SHP77 (cell line): ENCODE measurements at regions not wholly inside any gene's neighbourhood (a gene's known extent, or its start where the extent isn't known, plus 50 kb on each side); places are given as distances from the start of the nearest gene placed in this dataset.

Experiments used
- DNase-seq, 2 experiments: peaks; one replicate each; lab custom pipeline; 2025; lab: John Stamatoyannopoulos, UW

GRCh38 chr1:218991089-218991488 is 182.6 kb upstream of the LYPLAL1 start:
- DNase-seq = no peak

DNA sequence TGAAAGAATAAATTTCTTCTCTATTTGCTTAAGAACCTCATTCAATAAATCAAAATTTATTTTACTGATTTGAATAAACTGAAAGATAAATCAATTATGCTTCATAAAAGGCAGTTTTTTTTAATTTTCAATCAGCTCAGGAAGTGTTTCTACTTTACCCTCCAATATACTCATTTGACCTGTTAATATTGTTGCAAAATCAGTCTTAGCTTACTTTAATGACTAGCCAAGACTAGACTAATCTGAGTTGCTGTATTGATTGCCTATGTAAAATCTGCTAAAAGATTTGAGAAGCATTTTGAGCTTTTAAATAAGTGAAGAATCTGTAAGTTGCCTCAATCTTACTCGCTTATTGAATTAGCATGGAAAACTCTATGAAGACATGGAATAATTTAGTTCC is 179.1 kb upstream of the LYPLAL1 start:
- DNase-seq = no peak

- no peak for DNase-seq
These were observed 178.5 kb upstream of the LYPLAL1 start for GRCh38 chr1:218995091-218995665.

GRCh38 chr1:218996362-218996761 is 177.3 kb upstream of the LYPLAL1 start:
- DNase-seq = no peak

DNA sequence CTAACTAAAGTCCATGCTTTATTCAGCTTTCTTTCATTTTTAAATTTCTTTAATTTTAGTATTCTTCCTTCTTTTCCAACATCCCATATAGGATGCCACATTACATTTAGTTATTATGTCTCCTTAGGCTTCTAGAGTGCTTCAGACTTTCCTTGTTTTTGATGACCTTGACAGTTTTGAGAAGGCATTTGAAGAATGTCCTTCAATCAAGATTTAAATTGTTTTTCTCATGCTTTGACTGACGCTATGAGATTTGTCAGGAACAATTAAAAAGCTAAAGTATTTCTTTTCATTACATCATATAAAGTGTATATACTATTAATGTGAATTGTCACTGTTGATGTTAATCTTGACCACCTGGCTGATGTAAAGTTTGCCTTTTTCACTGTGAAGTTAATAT is 173.7 kb upstream of the LYPLAL1 start:
- no peak for DNase-seq

GRCh38 chr1:219000631-219001030 is 173.0 kb upstream of the LYPLAL1 start:
- no peak for DNase-seq

DNA sequence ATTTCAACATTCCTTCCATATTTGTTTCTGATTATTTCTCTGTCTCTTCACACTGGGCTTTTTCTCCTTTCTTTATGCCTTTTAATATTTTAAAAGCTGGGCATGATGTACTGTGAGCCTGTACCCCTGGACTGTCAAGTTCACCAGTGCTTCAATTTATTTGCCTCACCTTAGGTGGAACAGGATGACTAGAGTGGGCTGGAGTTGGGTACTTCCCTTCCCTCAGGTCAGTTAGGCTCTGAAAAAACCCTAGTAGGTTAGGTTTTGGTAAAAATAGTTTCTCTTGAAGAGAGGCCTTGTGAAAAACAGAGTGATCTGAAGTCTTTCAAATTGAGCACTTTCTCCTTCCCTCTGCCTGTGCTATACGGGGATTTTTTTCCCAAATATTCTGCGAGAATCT is 163.0 kb upstream of the LYPLAL1 start:
- DNase-seq = no peak

GRCh38 chr1:219020386-219020785 is 153.3 kb upstream of the LYPLAL1 start:
- no peak for DNase-seq

GRCh38 chr1:219020846-219021245 is 152.8 kb upstream of the LYPLAL1 start:
- DNase-seq = no peak

- no peak for DNase-seq
These were observed 146.5 kb upstream of the LYPLAL1 start for GRCh38 chr1:219027146-219027673.

DNA sequence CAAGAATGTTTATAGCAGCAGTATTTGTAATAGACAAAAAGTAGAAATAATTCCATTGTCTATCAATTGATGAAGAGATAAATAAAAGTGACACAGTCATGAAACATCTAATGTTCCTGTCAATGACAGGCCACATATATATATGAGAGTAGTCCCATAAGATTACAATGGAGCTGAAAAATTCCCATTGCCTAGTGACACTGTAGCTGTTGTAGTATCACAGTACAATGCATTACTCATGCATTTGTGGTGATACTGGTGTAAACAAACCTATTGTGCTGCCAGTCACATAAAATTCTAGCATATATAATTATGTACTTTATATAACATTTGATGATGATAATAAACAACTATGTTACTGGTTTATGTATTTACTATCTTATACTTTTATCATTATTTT is 141.9 kb upstream of the LYPLAL1 start:
- no peak for DNase-seq

DNA sequence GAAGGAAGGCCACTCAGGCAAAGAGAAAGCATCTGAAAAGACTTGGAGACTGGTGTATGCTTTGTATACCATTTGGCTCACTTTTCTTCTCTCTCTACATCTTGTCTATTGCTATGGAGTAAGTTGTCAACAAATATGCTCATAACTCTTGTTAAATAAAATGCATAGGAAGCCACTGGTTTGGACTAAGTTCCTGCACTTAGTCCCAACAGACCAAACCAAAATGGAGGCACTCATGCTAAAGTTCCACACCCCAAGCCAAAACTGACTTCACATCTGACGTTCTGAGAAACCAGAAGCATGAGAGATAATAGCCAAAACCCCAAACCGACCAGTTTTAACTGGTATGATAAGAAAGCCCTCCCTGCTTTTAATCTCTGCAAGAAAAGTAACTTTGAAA is 135.3 kb upstream of the LYPLAL1 start:
- DNase-seq = no peak

- DNase-seq = no peak
These were observed 134.5 kb upstream of the LYPLAL1 start for GRCh38 chr1:219039017-219039681.

- DNase-seq = no peak
These were observed 134.0 kb upstream of the LYPLAL1 start for GRCh38 chr1:219039682-219040154.

- DNase-seq = no peak
These were observed 133.4 kb upstream of the LYPLAL1 start for GRCh38 chr1:219040291-219040690.

- no peak for DNase-seq
These were observed 132.5 kb upstream of the LYPLAL1 start for GRCh38 chr1:219041141-219041540.

DNA sequence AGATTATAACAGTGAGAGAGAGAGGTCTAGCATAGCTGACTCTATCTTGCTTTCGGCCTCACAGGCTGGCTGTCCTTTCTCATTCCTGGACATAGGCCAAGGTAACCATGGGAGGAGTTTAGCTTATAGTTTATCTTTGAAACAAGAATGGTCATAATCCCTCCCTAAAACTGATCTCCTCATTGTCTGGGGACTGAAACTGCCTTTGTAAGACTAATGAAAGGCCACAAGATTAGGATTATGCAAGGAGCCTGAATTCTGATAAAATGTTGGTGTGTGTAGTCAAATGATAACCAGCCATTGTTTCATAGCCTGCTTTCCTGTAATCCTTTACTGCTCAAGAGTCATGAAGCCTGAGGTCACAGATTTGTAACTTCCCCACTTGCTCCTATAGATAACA is 131.9 kb upstream of the LYPLAL1 start:
- no peak for DNase-seq

- no peak for DNase-seq
These were observed 130.9 kb upstream of the LYPLAL1 start for GRCh38 chr1:219042769-219043168.

DNA sequence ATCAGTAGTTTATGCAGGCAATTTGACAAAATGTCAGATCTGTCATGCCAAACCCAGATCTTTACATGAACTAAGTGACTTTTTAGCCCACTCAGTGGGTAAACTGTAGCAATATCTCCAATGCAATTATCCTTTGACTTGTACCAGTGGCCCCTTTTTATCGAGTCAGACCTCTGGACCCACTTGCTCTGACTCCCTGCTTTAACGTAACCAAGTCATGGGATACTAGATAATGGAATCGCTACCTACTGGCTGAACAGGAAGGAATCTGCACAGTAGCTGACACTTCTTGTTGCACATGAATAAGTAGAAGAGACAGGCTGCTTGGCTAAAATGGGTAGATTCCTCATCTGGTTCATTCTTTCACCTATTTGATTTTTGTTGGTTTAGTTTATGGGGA is 128.4 kb upstream of the LYPLAL1 start:
- no peak for DNase-seq

DNA sequence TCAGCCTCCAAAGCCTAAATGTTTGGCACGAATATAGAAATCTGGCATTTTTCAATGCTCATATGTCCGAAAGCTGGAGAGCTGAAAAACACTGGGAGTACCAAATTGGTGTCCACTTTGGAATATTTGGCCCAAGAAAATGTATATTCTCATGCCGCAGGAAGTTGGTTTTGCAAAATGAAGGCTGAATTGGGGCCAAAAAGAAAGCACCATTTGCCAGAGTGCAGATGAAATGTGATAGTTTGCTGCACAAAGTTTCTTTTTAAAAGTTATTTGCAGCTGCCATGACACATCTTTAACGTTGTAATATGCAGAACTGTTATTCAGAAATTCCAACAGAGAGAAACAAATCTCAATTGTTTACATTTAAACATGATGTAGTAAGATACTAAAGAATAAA is 124.2 kb upstream of the LYPLAL1 start:
- no peak for DNase-seq

DNA sequence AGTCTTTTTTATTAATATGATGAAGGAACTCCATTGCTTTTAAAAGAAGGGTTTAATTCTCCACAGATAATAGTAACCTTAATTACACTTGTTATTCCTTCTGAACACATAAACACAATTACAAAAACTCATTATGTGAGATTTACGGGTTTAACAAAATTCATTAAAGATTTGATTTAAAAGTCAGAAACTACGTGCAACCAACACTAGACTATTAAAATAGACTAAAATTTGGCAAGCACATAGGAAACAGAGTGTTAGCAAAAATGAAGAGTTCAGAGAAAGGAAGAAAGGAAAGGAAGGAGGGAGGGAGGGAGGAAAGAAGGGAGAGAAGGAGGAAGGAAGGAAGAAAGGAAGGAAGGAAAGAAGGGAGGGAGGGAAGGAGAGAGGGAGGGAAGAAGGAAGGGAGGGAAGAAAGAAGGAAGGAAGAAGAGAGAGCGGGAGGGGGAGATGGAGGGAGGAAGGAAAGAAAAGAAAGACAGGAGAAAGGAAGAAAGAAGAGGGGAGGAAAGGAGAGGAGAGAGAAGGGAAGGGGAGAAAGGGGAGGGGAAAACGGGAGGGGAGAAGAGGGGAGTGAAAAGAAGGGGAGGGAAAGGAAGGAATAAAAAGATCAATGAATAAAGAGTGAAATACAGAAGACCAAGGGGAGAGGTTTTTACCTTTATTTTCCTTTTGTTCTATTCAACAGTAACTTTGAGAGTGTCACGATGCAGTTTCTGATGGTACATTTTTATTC is 123.4 kb upstream of the LYPLAL1 start:
- no peak for DNase-seq

GRCh38 chr1:219050822-219051125 is 122.9 kb upstream of the LYPLAL1 start:
- no peak for DNase-seq

GRCh38 chr1:219051547-219051946 is 122.1 kb upstream of the LYPLAL1 start:
- DNase-seq = no peak
